GM12873 (cell line): ENCODE measurements at regions not wholly inside any gene's neighbourhood (a gene's known extent, or its start where the extent isn't known, plus 50 kb on each side); places are given as distances from the start of the nearest gene placed in this dataset.

Experiments
- TF ChIP-seq, protein P1 (sequence below): IDR thresholded peaks from 2 replicates; pipeline ENCODE4 v1.5.1; 2012; ENCODE audit warnings: low read depth, mild to moderate bottlenecking, moderate library complexity, low read length, control low read depth; ENCODE audit not compliant: insufficient read depth; ENCODE audit errors: missing control alignments

DNA sequence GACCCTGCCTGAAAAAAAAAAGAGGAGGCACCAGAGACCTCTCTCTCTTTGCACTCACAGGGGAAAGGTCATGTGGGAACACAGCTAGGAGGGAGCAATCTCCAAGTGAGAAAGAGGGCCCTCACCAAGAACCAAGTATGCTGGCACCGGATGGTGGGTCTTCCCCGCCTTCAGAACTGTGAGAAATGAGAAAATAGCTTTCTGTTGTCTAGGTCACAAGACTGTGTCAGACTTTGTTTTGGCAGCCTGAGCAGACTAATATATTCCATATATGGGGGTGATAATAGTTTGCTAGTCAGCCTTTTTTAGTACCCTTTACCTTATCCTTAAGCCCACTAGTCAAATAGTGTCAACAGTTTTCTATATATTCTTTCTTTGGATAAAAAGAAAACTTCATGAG is 193.0 kb downstream of the TRIML1 start:
- TF ChIP-seq, protein P1, sequence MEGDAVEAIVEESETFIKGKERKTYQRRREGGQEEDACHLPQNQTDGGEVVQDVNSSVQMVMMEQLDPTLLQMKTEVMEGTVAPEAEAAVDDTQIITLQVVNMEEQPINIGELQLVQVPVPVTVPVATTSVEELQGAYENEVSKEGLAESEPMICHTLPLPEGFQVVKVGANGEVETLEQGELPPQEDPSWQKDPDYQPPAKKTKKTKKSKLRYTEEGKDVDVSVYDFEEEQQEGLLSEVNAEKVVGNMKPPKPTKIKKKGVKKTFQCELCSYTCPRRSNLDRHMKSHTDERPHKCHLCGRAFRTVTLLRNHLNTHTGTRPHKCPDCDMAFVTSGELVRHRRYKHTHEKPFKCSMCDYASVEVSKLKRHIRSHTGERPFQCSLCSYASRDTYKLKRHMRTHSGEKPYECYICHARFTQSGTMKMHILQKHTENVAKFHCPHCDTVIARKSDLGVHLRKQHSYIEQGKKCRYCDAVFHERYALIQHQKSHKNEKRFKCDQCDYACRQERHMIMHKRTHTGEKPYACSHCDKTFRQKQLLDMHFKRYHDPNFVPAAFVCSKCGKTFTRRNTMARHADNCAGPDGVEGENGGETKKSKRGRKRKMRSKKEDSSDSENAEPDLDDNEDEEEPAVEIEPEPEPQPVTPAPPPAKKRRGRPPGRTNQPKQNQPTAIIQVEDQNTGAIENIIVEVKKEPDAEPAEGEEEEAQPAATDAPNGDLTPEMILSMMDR: no peak

DNA sequence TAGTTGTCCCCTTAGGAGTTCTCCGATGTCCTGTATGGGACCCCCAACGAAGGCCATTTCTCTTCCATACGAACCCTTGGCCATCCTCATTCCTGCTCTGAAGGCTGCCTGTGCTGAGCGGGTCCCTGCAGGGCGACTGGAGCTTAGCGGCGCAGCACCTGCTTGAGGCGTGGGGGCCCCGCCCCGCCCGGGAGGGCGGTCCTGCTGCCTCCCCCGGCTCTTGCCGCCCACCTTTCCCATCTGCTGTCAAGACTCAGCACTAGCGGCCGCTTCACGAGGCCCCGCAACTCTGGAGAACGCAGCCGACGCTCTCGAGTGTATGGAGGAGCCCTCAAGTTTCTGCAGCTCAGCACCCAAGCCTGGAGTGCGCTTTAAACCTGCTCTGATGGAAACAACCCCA is 197.7 kb downstream of the TRIML1 start:
- TF ChIP-seq, protein P1: no peak

DNA sequence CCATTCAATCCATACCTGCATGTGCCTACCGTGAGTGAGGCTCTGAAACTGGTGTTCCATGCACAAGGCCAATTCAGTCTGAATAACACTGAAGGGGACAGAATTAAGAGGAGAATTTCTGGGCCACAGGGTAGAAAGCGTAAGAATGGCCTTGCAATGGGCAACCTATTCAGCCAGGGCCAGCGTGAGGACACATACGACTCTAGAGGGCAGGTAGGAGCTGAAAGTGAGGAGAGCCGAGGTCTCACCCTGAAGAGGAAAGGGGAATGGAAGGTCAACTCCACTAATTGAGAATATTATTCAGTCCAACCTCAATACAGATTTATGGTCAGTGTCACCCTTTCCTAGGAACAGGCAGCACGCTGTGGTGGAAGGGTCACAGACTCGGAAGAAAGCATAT is 202.2 kb downstream of the TRIML1 start:
- TF ChIP-seq, protein P1: no peak

DNA sequence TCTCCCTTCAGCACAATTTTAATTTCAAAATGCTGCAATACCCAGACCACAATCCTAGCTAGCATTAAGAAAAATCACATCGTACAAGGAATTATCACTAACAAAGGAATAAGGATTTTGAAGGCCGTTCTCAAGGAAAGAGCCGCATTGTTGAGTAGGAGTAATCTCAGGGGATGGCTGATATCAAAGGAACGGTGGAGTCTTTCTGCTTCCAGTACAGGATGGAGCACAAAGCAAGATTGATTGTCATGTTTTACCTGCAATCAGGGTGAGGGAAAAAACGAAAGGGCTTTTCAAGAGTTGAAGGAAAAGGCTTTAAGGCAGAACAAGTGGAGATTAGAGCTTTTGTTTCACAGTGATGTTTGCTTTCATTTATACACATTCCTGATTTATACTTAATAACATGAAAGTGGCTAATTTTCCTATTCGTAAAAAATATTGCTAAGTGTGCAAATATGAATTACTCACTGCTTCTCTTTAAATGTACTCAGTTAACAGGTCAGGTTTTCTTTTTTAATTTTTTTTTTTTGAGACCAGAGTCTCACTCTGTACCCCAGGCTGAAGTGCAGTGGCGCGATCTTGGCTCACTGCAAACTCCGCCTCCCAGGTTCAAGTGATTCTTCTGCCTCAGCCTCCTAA is 207.0 kb downstream of the TRIML1 start:
- TF ChIP-seq, protein P1: no peak

DNA sequence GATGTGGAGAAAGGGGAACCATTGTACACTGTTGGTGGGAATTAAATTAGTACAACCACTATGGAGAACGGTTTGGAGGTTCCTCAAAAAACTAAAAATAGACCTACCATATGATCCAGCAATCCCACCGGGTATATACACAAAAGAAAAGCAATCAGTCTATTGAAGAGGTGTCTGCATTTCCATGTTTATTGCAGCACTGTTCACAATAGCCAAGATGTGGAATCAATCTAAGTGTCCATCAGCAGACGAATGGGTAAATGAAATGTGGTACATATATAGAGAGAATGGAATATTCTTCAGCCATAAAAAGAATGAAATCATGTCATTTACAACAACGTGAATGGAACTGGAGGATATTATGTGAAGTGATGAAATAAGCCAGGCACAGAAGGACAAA is 208.1 kb downstream of the TRIML1 start:
- TF ChIP-seq, protein P1: no peak

DNA sequence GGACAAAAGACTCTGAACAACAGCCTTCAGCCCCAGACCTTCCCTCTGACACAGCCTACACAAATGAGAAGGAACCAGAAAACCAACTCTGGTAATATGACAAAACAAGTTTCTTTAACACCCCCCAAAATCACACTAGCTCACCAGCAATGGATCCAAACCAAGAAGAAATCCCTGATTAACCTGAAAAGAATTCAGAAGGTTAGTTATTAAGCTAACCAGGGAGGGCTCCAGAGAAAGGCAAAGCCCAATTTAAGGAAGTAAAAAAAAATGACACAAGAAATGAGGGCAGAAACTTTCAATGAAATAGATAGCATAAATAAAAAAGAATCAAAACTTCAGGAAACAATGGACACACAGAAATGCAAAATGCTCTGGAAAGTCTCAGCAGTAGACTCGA is 224.0 kb downstream of the TRIML1 start:
- TF ChIP-seq, protein P1: no peak

DNA sequence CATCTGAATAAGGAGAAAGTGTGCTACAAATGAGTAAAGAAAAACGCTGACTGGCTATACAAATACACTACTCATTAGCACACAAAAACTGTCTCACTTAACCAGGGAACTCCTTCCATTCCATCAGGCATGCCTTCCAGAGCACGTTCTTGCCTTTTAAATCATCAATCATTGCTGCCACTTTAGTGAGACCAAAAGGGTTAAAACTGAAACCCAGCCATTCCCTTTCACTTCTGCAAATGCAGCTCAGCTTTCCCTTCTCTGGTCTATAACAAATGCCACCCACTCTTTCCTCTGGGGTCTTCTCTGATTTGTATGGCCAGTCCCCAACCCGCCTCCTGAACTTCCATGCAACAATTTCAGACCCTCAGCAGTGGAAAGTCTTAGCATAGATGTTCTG is 231.5 kb downstream of the TRIML1 start:
- TF ChIP-seq, protein P1: no peak

DNA sequence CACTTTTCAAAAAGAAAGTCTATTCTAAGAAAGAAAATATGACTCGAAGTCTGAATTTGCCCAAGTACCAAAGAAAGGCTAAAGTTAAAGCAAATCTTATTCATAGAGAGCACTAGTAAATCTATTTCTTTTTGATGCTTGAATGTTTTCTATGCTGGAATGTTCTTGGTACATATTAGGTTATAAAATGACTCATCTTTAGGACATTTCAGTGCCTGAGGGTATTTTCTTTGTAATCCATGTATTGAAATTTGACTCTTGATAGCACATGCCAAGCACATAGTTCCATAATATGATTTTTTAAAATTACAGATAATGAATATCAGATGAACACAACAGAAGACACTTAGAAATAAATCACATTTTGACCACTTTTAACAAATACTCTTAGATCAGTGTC is 232.8 kb downstream of the TRIML1 start:
- TF ChIP-seq, protein P1: no peak
